GM23338 (cell line): ENCODE measurements at regions not wholly inside any gene's neighbourhood (a gene's known extent, or its start where the extent isn't known, plus 50 kb on each side); places are given as distances from the start of the nearest gene placed in this dataset.

ENCODE experiments used
- ATAC-seq: fragments of 200-7000 bp; cut with Tn5 transposase; 3 replicates; pipeline ENCODE4 v1.9.1; 2020
- DNase-seq: peaks from one replicate; pipeline ENCODE4 v3.0.0-alpha.2; 2015; ENCODE audit warnings: low spot score
- H2AFZ ChIP-seq: fragments of 200-600 bp; sonication (generic); 2 replicates; pipeline ENCODE4 v1.8.0; 2016; ENCODE audit warnings: antibody characterized with exemption, mild to moderate bottlenecking, moderate library complexity
- H3F3A ChIP-seq: fragments of 200-600 bp; sonication (generic); replicated peaks from 2 replicates; pipeline ENCODE4 v1.8.0; 2017; ENCODE audit warnings: antibody characterized with exemption, mixed run types, low read depth
- H3K27ac ChIP-seq: fragments of 200-600 bp; sonication (generic); 2 replicates; pipeline ENCODE4 v1.6.1; 2016; ENCODE audit warnings: low read depth
- H3K27me3 ChIP-seq: fragments of 200-600 bp; sonication (generic); 2 replicates; pipeline ENCODE4 v1.8.0; 2016; ENCODE audit warnings: mild to moderate bottlenecking, mixed run types, moderate library complexity; ENCODE audit not compliant: insufficient read depth
- H3K36me3 ChIP-seq: fragments of 200-600 bp; sonication (generic); 2 replicates; pipeline ENCODE4 v1.8.0; 2016; ENCODE audit warnings: mild to moderate bottlenecking; ENCODE audit not compliant: insufficient read depth
- H3K4me1 ChIP-seq: fragments of 200-600 bp; sonication (generic); 2 replicates; pipeline ENCODE4 v1.8.0; 2016; ENCODE audit warnings: mild to moderate bottlenecking, moderate library complexity; ENCODE audit not compliant: insufficient read depth
- H3K4me2 ChIP-seq: fragments of 200-600 bp; sonication (generic); 2 replicates; pipeline ENCODE4 v1.7.1; 2017; ENCODE audit warnings: mixed run types
- H3K4me3 ChIP-seq: fragments of 200-600 bp; sonication (generic); 2 replicates; pipeline ENCODE4 v1.6.1; 2016; ENCODE audit warnings: mixed run types
- H3K79me2 ChIP-seq: fragments of 200-600 bp; sonication (generic); replicated peaks from 2 replicates; pipeline ENCODE4 v1.8.0; 2017; ENCODE audit warnings: mild to moderate bottlenecking; ENCODE audit not compliant: insufficient read depth
- H3K9me2 ChIP-seq: fragments of 200-600 bp; sonication (generic); 2 replicates; pipeline ENCODE4 v1.8.0; 2017; ENCODE audit not compliant: insufficient read depth
- H4K20me1 ChIP-seq: fragments of 200-600 bp; sonication (generic); replicated peaks from 2 replicates; pipeline ENCODE4 v1.8.0; 2017; ENCODE audit warnings: mild to moderate bottlenecking; ENCODE audit not compliant: insufficient read depth
- H3K27ac Mint-ChIP-seq: 2 replicates; pipeline ENCODE4 v1.8.0; 2020; ENCODE audit warnings: inconsistent platforms, mild to moderate bottlenecking, moderate library complexity, mixed read lengths
- H3K27me3 Mint-ChIP-seq: 3 replicates; pipeline ENCODE4 v1.8.0; 2022; ENCODE audit warnings: low read depth, mild to moderate bottlenecking, moderate library complexity, mixed read lengths, inconsistent platforms; ENCODE audit not compliant: insufficient read depth, poor library complexity
- H3K36me3 Mint-ChIP-seq: 3 replicates; pipeline ENCODE4 v1.8.0; 2021; ENCODE audit warnings: low read depth, mild to moderate bottlenecking, inconsistent platforms, moderate library complexity, mixed read lengths
- H3K4me1 Mint-ChIP-seq: 3 replicates; pipeline ENCODE4 v1.8.0; 2020; ENCODE audit warnings: mild to moderate bottlenecking, inconsistent platforms, mixed read lengths
- H3K4me3 Mint-ChIP-seq: 3 replicates; pipeline ENCODE4 v1.8.0; 2021; ENCODE audit warnings: moderate library complexity, mild to moderate bottlenecking, inconsistent platforms, mixed read lengths
- H3K9me3 Mint-ChIP-seq: 3 replicates; pipeline ENCODE4 v1.8.0; 2020; ENCODE audit warnings: moderate library complexity, mild to moderate bottlenecking, inconsistent platforms, mixed read lengths
- CREB1 ChIP-seq: fragments of 250-450 bp; sonication (Bioruptor Pico); IDR thresholded peaks from 2 replicates; pipeline ENCODE4 v1.5.0; 2020; ENCODE audit warnings: low read depth, mild to moderate bottlenecking, moderate library complexity
- EZH2 ChIP-seq: fragments of 200-600 bp; sonication (generic); IDR thresholded peaks from one replicate; pipeline ENCODE4 v1.8.0; 2017; ENCODE audit warnings: antibody characterized with exemption, mild to moderate bottlenecking, low read depth; ENCODE audit not compliant: unreplicated experiment
- EZH2phosphoT487 ChIP-seq: fragments of 200-600 bp; sonication (generic); IDR thresholded peaks from one replicate; pipeline ENCODE4 v1.8.1; 2018; ENCODE audit warnings: antibody characterized with exemption; ENCODE audit not compliant: unreplicated experiment
- JUNB ChIP-seq: IDR thresholded peaks from one replicate; pipeline ENCODE4 v1.6.1; 2016; ENCODE audit warnings: antibody characterized with exemption; ENCODE audit not compliant: unreplicated experiment
- NANOG ChIP-seq: IDR thresholded peaks from 2 replicates; pipeline ENCODE4 v1.6.1; 2016; ENCODE audit warnings: antibody characterized with exemption, borderline replicate concordance
- POLR2AphosphoS5 ChIP-seq: IDR thresholded peaks from 2 replicates; pipeline ENCODE4 v1.6.1; 2016; ENCODE audit warnings: antibody characterized with exemption, low read depth
- STAT1 ChIP-seq: IDR thresholded peaks from one replicate; pipeline ENCODE4 v1.6.1; 2016; ENCODE audit warnings: antibody characterized with exemption; ENCODE audit not compliant: unreplicated experiment
- ZNF114 ChIP-seq: fragments of 250-450 bp; sonication (Bioruptor Pico); IDR thresholded peaks from 2 replicates; pipeline ENCODE4 v1.5.0; 2020; ENCODE audit warnings: mild to moderate bottlenecking, moderate library complexity
- ZNF331 ChIP-seq: fragments of 250-450 bp; sonication (Bioruptor Pico); IDR thresholded peaks from 2 replicates; pipeline ENCODE4 v1.5.0; 2020; ENCODE audit warnings: low read depth, mild to moderate bottlenecking, moderate library complexity
- TF ChIP-seq, protein P1 (sequence below), 2 experiments: fragments of 200-600 bp in 1 of 2; sonication (generic) in 1 of 2; conservative IDR thresholded peaks; 2 replicates each; pipeline versions ENCODE4 v1.5.1 to v1.6.1; 2016 to 2017; ENCODE audit warnings: antibody characterized with exemption in 2 of 2, low read depth in 2 of 2, mild to moderate bottlenecking in 2 of 2, moderate library complexity in 1 of 2
- TF ChIP-seq, protein P2 (sequence below): IDR thresholded peaks from 2 replicates; pipeline ENCODE4 v1.6.1; 2016; ENCODE audit warnings: antibody characterized with exemption
- TF ChIP-seq, protein P3 (sequence below): fragments of 250-450 bp; sonication (Bioruptor Pico); IDR thresholded peaks from 2 replicates; pipeline ENCODE4 v1.5.0; 2020; ENCODE audit warnings: mild to moderate bottlenecking, moderate library complexity
- TF ChIP-seq, protein P4 (sequence below): IDR thresholded peaks from one replicate; pipeline ENCODE4 v1.6.1; 2018; ENCODE audit warnings: antibody characterized with exemption; ENCODE audit not compliant: unreplicated experiment

DNA sequence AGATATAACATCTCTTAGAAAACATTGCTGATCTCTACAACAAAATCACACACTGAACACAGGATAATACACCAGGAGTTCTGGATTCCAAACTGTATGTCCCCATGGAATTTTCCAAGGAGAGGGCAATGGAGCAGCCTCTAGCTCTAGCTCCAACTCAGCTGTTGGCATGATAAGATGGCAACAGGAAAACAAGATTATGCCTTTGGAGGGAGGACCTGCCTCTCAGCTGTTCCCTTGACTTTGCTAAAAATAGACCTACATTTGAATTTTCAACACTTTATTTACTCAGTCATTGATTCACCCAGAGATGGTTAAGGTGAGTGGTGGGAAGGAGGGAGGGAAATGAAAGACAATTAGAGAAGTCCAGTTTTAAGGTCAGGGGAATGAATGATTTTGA, 246.7 kb downstream of the ALDH8A1 start:
- no peaks in the 10 kb centered on the region for H3K4me1 ChIP-seq
- no peak overlapping the region for H3K4me2 ChIP-seq
- no peaks in the 10 kb centered on the region for H3K27me3 ChIP-seq
- no peak for TF ChIP-seq POLR2AphosphoS5
- TF ChIP-seq ZNF114: no peak
- TF ChIP-seq, protein P1, sequence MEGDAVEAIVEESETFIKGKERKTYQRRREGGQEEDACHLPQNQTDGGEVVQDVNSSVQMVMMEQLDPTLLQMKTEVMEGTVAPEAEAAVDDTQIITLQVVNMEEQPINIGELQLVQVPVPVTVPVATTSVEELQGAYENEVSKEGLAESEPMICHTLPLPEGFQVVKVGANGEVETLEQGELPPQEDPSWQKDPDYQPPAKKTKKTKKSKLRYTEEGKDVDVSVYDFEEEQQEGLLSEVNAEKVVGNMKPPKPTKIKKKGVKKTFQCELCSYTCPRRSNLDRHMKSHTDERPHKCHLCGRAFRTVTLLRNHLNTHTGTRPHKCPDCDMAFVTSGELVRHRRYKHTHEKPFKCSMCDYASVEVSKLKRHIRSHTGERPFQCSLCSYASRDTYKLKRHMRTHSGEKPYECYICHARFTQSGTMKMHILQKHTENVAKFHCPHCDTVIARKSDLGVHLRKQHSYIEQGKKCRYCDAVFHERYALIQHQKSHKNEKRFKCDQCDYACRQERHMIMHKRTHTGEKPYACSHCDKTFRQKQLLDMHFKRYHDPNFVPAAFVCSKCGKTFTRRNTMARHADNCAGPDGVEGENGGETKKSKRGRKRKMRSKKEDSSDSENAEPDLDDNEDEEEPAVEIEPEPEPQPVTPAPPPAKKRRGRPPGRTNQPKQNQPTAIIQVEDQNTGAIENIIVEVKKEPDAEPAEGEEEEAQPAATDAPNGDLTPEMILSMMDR (conservative IDR thresholded peaks at IDR 0.05; ENCODE audit: low read depth in 2 of 2): no peak
- no peak for TF ChIP-seq NANOG
- TF ChIP-seq, protein P2, sequence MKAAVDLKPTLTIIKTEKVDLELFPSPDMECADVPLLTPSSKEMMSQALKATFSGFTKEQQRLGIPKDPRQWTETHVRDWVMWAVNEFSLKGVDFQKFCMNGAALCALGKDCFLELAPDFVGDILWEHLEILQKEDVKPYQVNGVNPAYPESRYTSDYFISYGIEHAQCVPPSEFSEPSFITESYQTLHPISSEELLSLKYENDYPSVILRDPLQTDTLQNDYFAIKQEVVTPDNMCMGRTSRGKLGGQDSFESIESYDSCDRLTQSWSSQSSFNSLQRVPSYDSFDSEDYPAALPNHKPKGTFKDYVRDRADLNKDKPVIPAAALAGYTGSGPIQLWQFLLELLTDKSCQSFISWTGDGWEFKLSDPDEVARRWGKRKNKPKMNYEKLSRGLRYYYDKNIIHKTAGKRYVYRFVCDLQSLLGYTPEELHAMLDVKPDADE: no peak
- no peak for TF ChIP-seq EZH2phosphoT487
- TF ChIP-seq STAT1: no peak
- TF ChIP-seq CREB1 (CRISPR knock-in tag): no peak
- TF ChIP-seq ZNF331: no peak
- TF ChIP-seq JUNB: no peak
- TF ChIP-seq, protein P3, sequence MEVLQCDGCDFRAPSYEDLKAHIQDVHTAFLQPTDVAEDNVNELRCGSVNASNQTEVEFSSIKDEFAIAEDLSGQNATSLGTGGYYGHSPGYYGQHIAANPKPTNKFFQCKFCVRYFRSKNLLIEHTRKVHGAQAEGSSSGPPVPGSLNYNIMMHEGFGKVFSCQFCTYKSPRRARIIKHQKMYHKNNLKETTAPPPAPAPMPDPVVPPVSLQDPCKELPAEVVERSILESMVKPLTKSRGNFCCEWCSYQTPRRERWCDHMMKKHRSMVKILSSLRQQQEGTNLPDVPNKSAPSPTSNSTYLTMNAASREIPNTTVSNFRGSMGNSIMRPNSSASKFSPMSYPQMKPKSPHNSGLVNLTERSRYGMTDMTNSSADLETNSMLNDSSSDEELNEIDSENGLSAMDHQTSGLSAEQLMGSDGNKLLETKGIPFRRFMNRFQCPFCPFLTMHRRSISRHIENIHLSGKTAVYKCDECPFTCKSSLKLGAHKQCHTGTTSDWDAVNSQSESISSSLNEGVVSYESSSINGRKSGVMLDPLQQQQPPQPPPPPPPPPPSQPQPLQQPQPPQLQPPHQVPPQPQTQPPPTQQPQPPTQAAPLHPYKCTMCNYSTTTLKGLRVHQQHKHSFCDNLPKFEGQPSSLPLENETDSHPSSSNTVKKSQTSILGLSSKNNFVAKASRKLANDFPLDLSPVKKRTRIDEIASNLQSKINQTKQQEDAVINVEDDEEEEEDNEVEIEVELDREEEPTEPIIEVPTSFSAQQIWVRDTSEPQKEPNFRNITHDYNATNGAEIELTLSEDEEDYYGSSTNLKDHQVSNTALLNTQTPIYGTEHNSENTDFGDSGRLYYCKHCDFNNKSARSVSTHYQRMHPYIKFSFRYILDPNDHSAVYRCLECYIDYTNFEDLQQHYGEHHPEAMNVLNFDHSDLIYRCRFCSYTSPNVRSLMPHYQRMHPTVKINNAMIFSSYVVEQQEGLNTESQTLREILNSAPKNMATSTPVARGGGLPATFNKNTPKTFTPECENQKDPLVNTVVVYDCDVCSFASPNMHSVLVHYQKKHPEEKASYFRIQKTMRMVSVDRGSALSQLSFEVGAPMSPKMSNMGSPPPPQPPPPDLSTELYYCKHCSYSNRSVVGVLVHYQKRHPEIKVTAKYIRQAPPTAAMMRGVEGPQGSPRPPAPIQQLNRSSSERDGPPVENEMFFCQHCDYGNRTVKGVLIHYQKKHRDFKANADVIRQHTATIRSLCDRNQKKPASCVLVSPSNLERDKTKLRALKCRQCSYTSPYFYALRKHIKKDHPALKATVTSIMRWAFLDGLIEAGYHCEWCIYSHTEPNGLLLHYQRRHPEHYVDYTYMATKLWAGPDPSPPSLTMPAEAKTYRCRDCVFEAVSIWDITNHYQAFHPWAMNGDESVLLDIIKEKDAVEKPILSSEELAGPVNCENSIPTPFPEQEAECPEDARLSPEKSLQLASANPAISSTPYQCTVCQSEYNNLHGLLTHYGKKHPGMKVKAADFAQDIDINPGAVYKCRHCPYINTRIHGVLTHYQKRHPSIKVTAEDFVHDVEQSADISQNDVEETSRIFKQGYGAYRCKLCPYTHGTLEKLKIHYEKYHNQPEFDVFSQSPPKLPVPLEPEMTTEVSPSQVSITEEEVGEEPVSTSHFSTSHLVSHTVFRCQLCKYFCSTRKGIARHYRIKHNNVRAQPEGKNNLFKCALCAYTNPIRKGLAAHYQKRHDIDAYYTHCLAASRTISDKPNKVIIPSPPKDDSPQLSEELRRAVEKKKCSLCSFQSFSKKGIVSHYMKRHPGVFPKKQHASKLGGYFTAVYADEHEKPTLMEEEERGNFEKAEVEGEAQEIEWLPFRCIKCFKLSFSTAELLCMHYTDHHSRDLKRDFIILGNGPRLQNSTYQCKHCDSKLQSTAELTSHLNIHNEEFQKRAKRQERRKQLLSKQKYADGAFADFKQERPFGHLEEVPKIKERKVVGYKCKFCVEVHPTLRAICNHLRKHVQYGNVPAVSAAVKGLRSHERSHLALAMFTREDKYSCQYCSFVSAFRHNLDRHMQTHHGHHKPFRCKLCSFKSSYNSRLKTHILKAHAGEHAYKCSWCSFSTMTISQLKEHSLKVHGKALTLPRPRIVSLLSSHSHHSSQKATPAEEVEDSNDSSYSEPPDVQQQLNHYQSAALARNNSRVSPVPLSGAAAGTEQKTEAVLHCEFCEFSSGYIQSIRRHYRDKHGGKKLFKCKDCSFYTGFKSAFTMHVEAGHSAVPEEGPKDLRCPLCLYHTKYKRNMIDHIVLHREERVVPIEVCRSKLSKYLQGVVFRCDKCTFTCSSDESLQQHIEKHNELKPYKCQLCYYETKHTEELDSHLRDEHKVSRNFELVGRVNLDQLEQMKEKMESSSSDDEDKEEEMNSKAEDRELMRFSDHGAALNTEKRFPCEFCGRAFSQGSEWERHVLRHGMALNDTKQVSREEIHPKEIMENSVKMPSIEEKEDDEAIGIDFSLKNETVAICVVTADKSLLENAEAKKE: no peak
- TF ChIP-seq, protein P4, sequence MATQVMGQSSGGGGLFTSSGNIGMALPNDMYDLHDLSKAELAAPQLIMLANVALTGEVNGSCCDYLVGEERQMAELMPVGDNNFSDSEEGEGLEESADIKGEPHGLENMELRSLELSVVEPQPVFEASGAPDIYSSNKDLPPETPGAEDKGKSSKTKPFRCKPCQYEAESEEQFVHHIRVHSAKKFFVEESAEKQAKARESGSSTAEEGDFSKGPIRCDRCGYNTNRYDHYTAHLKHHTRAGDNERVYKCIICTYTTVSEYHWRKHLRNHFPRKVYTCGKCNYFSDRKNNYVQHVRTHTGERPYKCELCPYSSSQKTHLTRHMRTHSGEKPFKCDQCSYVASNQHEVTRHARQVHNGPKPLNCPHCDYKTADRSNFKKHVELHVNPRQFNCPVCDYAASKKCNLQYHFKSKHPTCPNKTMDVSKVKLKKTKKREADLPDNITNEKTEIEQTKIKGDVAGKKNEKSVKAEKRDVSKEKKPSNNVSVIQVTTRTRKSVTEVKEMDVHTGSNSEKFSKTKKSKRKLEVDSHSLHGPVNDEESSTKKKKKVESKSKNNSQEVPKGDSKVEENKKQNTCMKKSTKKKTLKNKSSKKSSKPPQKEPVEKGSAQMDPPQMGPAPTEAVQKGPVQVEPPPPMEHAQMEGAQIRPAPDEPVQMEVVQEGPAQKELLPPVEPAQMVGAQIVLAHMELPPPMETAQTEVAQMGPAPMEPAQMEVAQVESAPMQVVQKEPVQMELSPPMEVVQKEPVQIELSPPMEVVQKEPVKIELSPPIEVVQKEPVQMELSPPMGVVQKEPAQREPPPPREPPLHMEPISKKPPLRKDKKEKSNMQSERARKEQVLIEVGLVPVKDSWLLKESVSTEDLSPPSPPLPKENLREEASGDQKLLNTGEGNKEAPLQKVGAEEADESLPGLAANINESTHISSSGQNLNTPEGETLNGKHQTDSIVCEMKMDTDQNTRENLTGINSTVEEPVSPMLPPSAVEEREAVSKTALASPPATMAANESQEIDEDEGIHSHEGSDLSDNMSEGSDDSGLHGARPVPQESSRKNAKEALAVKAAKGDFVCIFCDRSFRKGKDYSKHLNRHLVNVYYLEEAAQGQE: no peak
- TF ChIP-seq EZH2: no peak
- DNase-seq (no peak), ATAC-seq (no peak)
- Mint-ChIP-seq H3K36me3 (no peaks in the 10 kb centered on the region), H3K9me3 (no peaks in the 10 kb centered on the region), H3K4me1 (peaks cover 21% of the 10 kb centered on the region), H3K27me3 (no peaks in the 10 kb centered on the region), H3K27ac (no peak overlapping the region), H3K4me3 (no peak overlapping the region)
- H3K9me2 ChIP-seq: 0 out of 2 replicates have a peak, but pooled peaks cover 7% of the 10 kb centered on the region
- no peaks in the 10 kb centered on the region for H4K20me1 ChIP-seq
- H3F3A ChIP-seq: no peaks in the 10 kb centered on the region
- no peak overlapping the region for H3K27ac ChIP-seq
- no peaks in the 10 kb centered on the region for H3K36me3 ChIP-seq
- H3K79me2 ChIP-seq: no peaks in the 10 kb centered on the region
- no peak overlapping the region for H2AFZ ChIP-seq
- H3K4me3 ChIP-seq: no peak overlapping the region
